Mammary epithelial cell (primary cell): ENCODE measurements at regions not wholly inside any gene's neighbourhood (a gene's known extent, or its start where the extent isn't known, plus 50 kb on each side); places are given as distances from the start of the nearest gene placed in this dataset.

Source experiments
- CTCF ChIP-seq, 2 donors: IDR thresholded peaks in 1 of 2; conservative IDR thresholded peaks in 1 of 2; 2 replicates each; pipeline ENCODE4 v1.5.1; 2011 to 2012; ENCODE audit warnings: inconsistent platforms in 2 of 2, low read length in 2 of 2, mild to moderate bottlenecking in 2 of 2, control low read depth in 1 of 2, low read depth in 1 of 2; ENCODE audit not compliant: insufficient read depth in 1 of 2; ENCODE audit errors: extremely low read depth in 1 of 2
- EZH2 ChIP-seq: IDR thresholded peaks from 2 replicates; pipeline ENCODE4 v1.6.1; 2012; ENCODE audit warnings: low read length, inconsistent platforms, borderline replicate concordance

- TF ChIP-seq CTCF (conservative IDR thresholded peaks at IDR 0.05 in 1 of 2, IDR thresholded peaks at IDR 0.05 in 1 of 2; ENCODE audit: extremely low read depth in 1 of 2, insufficient read depth in 1 of 2, low read depth in 1 of 2, low read length in 2 of 2) (no peak), EZH2 (no peak)
Observed at GRCh38 chr10:120285408-120285807, 171.6 kb upstream of the PLPP4 start.
